Upper lobe of left lung (tissue), 6 donors: ENCODE measurements at regions not wholly inside any gene's neighbourhood (a gene's known extent, or its start where the extent isn't known, plus 50 kb on each side); places are given as distances from the start of the nearest gene placed in this dataset.

Experiments
- ATAC-seq, 2 donors: fragments of 200-7000 bp; cut with Tn5 transposase; one replicate each; pipeline ENCODE4 v1.9.1; 2022; ENCODE audit warnings: mild to moderate bottlenecking in 2 of 2, moderate library complexity in 2 of 2; ENCODE audit not compliant: low FRiP score in 2 of 2
- DNase-seq, 2 donors: peaks; one replicate each; pipeline ENCODE4 v3.0.0-alpha.2; 2019 to 2020
- H3K27ac ChIP-seq, 4 donors: fragments of 200-600 bp; sonication (generic); one replicate each; pipeline ENCODE4 v1.5.1; 2016 to 2019
- H3K27me3 ChIP-seq, 4 donors: fragments of 200-600 bp; sonication (generic); one replicate each; pipeline ENCODE4 v1.5.1; 2017 to 2019
- H3K36me3 ChIP-seq, 4 donors: fragments of 200-600 bp; sonication (generic); one replicate each; pipeline ENCODE4 v1.5.1; 2016 to 2019
- H3K4me1 ChIP-seq, 4 donors: fragments of 200-600 bp; sonication (generic); one replicate each; pipeline ENCODE4 v1.5.1; 2018 to 2019
- H3K4me3 ChIP-seq, 4 donors: fragments of 200-600 bp; sonication (generic); one replicate each; pipeline ENCODE4 v1.5.1; 2017 to 2019; ENCODE audit warnings: mild to moderate bottlenecking in 2 of 4, moderate library complexity in 1 of 4
- H3K9me3 ChIP-seq, 4 donors: fragments of 200-600 bp; sonication (generic); one replicate each; pipeline ENCODE4 v1.5.1; 2018 to 2019
- EP300 ChIP-seq, 4 donors: sonication (generic); formaldehyde crosslinking; IDR thresholded peaks; one replicate each; pipeline ENCODE4 v1.5.1; 2017; ENCODE audit warnings: antibody characterized with exemption in 4 of 4, control low read depth in 2 of 4
- POLR2A ChIP-seq, 4 donors: fragments of 450-650 bp; IDR thresholded peaks; one replicate each; pipeline ENCODE4 v1.5.1; 2016 to 2017; ENCODE audit warnings: antibody characterized with exemption in 4 of 4, mild to moderate bottlenecking in 2 of 4
- POLR2AphosphoS5 ChIP-seq, 2 donors: sonication (generic); formaldehyde crosslinking; IDR thresholded peaks; one replicate each; pipeline ENCODE4 v1.5.1; 2017; ENCODE audit warnings: antibody characterized with exemption in 2 of 2
- TF ChIP-seq, protein P1 (sequence below), 6 experiments: fragments of 450-650 bp in 4 of 6; fragments of 200-600 bp in 2 of 6; sonication (generic) in 2 of 6; IDR thresholded peaks; one replicate each; pipeline ENCODE4 v1.5.1; 2016 to 2019; ENCODE audit warnings: antibody characterized with exemption in 6 of 6
- donor health status: DM: no; HTN: no; CAD: no; lungs with moderate emphysema.
- donor health status: DM: no; HTN: yes; CAD: no; lungs with severe emphysema.

- Histone ChIP-seq H3K27me3 (no peaks in the 10 kb centered on the region), H3K27ac (no peak overlapping the region), H3K9me3 (no peaks in the 10 kb centered on the region), H3K4me3 (no peak overlapping the region), H3K4me1 (no peaks in the 10 kb centered on the region), H3K36me3 (no peaks in the 10 kb centered on the region)
- DNase-seq (no peak), ATAC-seq (no peak)
- TF ChIP-seq, protein P1, sequence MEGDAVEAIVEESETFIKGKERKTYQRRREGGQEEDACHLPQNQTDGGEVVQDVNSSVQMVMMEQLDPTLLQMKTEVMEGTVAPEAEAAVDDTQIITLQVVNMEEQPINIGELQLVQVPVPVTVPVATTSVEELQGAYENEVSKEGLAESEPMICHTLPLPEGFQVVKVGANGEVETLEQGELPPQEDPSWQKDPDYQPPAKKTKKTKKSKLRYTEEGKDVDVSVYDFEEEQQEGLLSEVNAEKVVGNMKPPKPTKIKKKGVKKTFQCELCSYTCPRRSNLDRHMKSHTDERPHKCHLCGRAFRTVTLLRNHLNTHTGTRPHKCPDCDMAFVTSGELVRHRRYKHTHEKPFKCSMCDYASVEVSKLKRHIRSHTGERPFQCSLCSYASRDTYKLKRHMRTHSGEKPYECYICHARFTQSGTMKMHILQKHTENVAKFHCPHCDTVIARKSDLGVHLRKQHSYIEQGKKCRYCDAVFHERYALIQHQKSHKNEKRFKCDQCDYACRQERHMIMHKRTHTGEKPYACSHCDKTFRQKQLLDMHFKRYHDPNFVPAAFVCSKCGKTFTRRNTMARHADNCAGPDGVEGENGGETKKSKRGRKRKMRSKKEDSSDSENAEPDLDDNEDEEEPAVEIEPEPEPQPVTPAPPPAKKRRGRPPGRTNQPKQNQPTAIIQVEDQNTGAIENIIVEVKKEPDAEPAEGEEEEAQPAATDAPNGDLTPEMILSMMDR (IDR thresholded peaks at IDR 0.05) = no peak
- TF ChIP-seq EP300 (IDR thresholded peaks at IDR 0.05) = no peak
- no peak for TF ChIP-seq POLR2A (IDR thresholded peaks at IDR 0.05)
- no peak for TF ChIP-seq POLR2AphosphoS5 (IDR thresholded peaks at IDR 0.05)
These were observed 52.2 kb upstream of the TRHDE start for GRCh38 chr12:72219937-72220336.
